GM12874 (cell line): ENCODE measurements at regions not wholly inside any gene's neighbourhood (a gene's known extent, or its start where the extent isn't known, plus 50 kb on each side); places are given as distances from the start of the nearest gene placed in this dataset.

Experiments
- TF ChIP-seq, protein P1 (sequence below): IDR thresholded peaks from 2 replicates; pipeline ENCODE4 v1.5.1; 2011; ENCODE audit warnings: low read depth, mild to moderate bottlenecking, control low read depth, low read length, moderate library complexity; ENCODE audit not compliant: insufficient read depth

- TF ChIP-seq, protein P1, sequence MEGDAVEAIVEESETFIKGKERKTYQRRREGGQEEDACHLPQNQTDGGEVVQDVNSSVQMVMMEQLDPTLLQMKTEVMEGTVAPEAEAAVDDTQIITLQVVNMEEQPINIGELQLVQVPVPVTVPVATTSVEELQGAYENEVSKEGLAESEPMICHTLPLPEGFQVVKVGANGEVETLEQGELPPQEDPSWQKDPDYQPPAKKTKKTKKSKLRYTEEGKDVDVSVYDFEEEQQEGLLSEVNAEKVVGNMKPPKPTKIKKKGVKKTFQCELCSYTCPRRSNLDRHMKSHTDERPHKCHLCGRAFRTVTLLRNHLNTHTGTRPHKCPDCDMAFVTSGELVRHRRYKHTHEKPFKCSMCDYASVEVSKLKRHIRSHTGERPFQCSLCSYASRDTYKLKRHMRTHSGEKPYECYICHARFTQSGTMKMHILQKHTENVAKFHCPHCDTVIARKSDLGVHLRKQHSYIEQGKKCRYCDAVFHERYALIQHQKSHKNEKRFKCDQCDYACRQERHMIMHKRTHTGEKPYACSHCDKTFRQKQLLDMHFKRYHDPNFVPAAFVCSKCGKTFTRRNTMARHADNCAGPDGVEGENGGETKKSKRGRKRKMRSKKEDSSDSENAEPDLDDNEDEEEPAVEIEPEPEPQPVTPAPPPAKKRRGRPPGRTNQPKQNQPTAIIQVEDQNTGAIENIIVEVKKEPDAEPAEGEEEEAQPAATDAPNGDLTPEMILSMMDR: no peak
These were observed 385.8 kb downstream of the GALR1 start for GRCh38 chr18:77635451-77635850.

- TF ChIP-seq, protein P1: no peak
These were observed 386.2 kb downstream of the GALR1 start for GRCh38 chr18:77635858-77636257.

GRCh38 chr18:77645170-77645872 is 395.7 kb downstream of the GALR1 start:
- TF ChIP-seq, protein P1: no peak

DNA sequence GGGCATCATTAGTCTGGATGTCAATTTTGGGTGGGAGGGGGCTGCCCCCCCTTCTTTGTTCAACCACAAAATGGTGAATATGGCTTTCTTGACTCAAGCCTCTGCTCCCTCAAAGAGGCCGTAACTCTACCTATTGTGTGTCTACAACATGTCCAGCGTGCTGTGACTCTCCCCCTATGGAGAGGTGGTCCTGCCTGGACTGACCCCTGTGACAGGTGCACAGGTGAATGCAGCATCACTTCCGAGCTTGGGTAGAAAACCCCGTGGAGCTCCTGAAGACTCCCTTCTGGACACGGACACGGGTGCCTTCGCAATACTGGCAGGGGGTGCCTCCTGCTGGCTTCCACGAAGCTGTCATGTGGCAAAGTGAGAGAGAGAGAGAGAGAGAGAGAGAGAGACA is 397.8 kb downstream of the GALR1 start:
- TF ChIP-seq, protein P1: no peak

DNA sequence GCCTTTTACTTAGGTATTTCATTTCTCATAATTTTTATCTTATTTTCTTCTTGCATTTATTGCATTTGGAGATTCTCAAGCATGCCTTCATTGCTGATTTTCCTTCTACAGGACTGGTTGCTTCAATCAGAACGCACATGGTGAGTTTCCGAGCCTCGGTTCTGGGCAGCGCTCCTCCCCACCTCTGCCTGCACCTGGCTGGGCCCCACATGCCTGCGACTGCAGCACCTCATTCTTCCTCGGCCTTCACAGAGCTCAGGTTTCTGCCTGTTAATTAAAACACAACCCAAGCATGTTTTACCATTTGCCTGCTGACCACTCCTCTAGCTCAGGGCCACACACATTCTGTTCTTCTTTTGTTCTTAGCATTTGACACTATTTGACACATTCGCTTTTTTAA is 398.8 kb downstream of the GALR1 start:
- TF ChIP-seq, protein P1: no peak

GRCh38 chr18:77650799-77651385 is 401.2 kb downstream of the GALR1 start:
- TF ChIP-seq, protein P1: peak; percentile 93

GRCh38 chr18:77651441-77651840 is 401.8 kb downstream of the GALR1 start:
- TF ChIP-seq, protein P1: no peak
